SU-DHL-6 (cell line): ENCODE measurements at regions not wholly inside any gene's neighbourhood (a gene's known extent, or its start where the extent isn't known, plus 50 kb on each side); places are given as distances from the start of the nearest gene placed in this dataset.

Experiments used
- H2AFZ ChIP-seq: fragments of 200-600 bp; sonication (generic); 2 replicates; pipeline ENCODE4 v1.6.1; 2014; ENCODE audit warnings: low read depth, mild to moderate bottlenecking, moderate library complexity, mixed read lengths, antibody characterized with exemption, low read length; ENCODE audit not compliant: severe bottlenecking
- H3F3A ChIP-seq: fragments of 200-600 bp; shearing (Covaris generic); 2 replicates; pipeline ENCODE4 v1.6.0; 2016; ENCODE audit warnings: antibody characterized with exemption, mild to moderate bottlenecking; ENCODE audit not compliant: insufficient read depth
- H3K27ac ChIP-seq: fragments of 200-600 bp; sonication (generic); 2 replicates; pipeline ENCODE4 v1.5.1; 2016; ENCODE audit warnings: low read depth, mild to moderate bottlenecking, low read length, moderate library complexity, mixed read lengths
- H3K27me3 ChIP-seq: fragments of 200-600 bp; sonication (generic), shearing (Covaris generic); 2 replicates; pipeline ENCODE4 v1.6.0; 2014; ENCODE audit warnings: mild to moderate bottlenecking, low read length
- H3K36me3 ChIP-seq: fragments of 200-600 bp; sonication (generic); 2 replicates; pipeline ENCODE4 v1.6.1; 2014; ENCODE audit warnings: mild to moderate bottlenecking, low read length, mixed read lengths
- H3K4me2 ChIP-seq: fragments of 300-600, 200-600 bp; shearing (Covaris generic), sonication (generic); 2 replicates; pipeline ENCODE4 v1.6.0; 2014; ENCODE audit warnings: low read length, low read depth, mild to moderate bottlenecking; ENCODE audit not compliant: poor library complexity, severe bottlenecking
- H3K4me3 ChIP-seq: fragments of 200-600 bp; sonication (generic); 2 replicates; pipeline ENCODE4 v1.5.1; 2014; ENCODE audit warnings: antibody characterized with exemption, low read length, mild to moderate bottlenecking, mixed read lengths; ENCODE audit not compliant: insufficient read depth, poor library complexity, severe bottlenecking
- H3K79me2 ChIP-seq: fragments of 200-600 bp; sonication (generic); 2 replicates; pipeline ENCODE4 v1.6.1; 2014; ENCODE audit warnings: mild to moderate bottlenecking, low read length, moderate library complexity; ENCODE audit not compliant: insufficient read depth
- H3K9ac ChIP-seq: fragments of 200-600 bp; sonication (generic); 2 replicates; pipeline ENCODE4 v1.7.0; 2014; ENCODE audit warnings: mild to moderate bottlenecking, low read length
- H3K9me2 ChIP-seq: fragments of 200-600 bp; sonication (generic); replicated peaks from 2 replicates; pipeline ENCODE4 v1.6.1; 2014; ENCODE audit warnings: low read length; ENCODE audit not compliant: insufficient read depth
- H3K9me3 ChIP-seq: fragments of 200-600 bp; sonication (generic); 2 replicates; pipeline ENCODE4 v1.6.1; 2014; ENCODE audit warnings: low read length, mixed read lengths; ENCODE audit not compliant: insufficient read depth
- H4K20me1 ChIP-seq: fragments of 200-600 bp; sonication (generic); 2 replicates; pipeline ENCODE4 v1.6.1; 2014; ENCODE audit warnings: low read depth, mild to moderate bottlenecking, antibody characterized with exemption, low read length, moderate library complexity, mixed read lengths
- EZH2phosphoT487 ChIP-seq: fragments of 200-600 bp; sonication (generic), shearing (Covaris generic); conservative IDR thresholded peaks from 2 replicates; pipeline ENCODE4 v1.6.1; 2018; ENCODE audit warnings: mild to moderate bottlenecking, antibody characterized with exemption, low read length, moderate library complexity, mixed read lengths
- TF ChIP-seq, protein P1 (sequence below): fragments of 200-600 bp; sonication (generic); IDR thresholded peaks from one replicate; pipeline ENCODE4 v1.5.1; 2017; ENCODE audit warnings: antibody characterized with exemption, mild to moderate bottlenecking, low read length, moderate library complexity; ENCODE audit not compliant: insufficient read depth, poor library complexity, severe bottlenecking

DNA sequence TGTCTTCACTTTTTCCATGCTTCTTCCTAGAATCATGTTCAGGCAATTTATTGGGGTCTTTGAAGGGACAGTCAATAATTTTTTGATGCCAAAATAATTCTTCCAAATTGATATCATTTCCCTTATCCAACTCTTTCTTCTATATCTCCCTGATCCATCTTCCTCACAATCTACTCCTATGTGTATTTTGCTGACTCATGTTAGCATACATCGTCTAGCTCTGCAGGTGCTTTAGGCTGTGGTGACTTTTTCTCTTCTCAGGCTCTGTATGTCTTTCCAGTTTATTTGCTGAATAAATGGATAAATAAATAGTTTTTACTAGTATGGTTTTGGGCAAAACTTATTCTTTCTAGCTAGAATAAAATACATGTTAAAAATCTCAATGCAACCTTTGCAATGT, 1650.9 kb upstream of the TMEFF2 start:
- Histone ChIP-seq H3F3A (no peaks in the 10 kb centered on the region), H2AFZ (no peak overlapping the region), H3K9me2 (no peaks in the 10 kb centered on the region), H3K9me3 (no peaks in the 10 kb centered on the region), H3K36me3 (no peaks in the 10 kb centered on the region), H3K79me2 (no peaks in the 10 kb centered on the region), H3K27ac (no peak overlapping the region), H4K20me1 (no peaks in the 10 kb centered on the region), H3K4me3 (no peak overlapping the region), H3K9ac (no peak overlapping the region), H3K4me2 (no peak overlapping the region), H3K27me3 (no peaks in the 10 kb centered on the region)
- TF ChIP-seq, protein P1, sequence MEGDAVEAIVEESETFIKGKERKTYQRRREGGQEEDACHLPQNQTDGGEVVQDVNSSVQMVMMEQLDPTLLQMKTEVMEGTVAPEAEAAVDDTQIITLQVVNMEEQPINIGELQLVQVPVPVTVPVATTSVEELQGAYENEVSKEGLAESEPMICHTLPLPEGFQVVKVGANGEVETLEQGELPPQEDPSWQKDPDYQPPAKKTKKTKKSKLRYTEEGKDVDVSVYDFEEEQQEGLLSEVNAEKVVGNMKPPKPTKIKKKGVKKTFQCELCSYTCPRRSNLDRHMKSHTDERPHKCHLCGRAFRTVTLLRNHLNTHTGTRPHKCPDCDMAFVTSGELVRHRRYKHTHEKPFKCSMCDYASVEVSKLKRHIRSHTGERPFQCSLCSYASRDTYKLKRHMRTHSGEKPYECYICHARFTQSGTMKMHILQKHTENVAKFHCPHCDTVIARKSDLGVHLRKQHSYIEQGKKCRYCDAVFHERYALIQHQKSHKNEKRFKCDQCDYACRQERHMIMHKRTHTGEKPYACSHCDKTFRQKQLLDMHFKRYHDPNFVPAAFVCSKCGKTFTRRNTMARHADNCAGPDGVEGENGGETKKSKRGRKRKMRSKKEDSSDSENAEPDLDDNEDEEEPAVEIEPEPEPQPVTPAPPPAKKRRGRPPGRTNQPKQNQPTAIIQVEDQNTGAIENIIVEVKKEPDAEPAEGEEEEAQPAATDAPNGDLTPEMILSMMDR, result no peak
- TF ChIP-seq EZH2phosphoT487, result no peak

DNA sequence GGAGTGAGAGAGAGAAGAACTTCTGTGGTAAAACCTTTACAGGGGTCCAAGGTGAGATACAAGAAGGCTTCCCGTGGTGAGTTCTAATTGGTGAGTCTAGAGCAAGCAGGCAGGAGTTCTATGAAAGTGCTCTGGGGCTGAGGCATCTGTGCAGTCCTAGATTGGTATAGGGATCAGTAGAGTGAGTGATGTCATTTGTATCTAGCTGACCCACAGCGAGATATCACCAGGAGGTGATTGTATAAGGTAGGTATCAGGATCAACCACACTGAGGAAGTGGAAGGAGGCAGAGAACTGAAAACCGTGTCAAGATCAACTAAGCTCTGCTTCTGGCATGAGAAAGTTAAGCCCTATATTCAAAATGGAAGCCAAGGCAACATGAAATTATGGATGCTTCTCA, 1648.9 kb upstream of the TMEFF2 start:
- Histone ChIP-seq H3K9me3 (no peaks in the 10 kb centered on the region), H3K9me2 (no peaks in the 10 kb centered on the region), H3F3A (no peaks in the 10 kb centered on the region), H3K36me3 (no peaks in the 10 kb centered on the region), H3K27ac (no peak overlapping the region), H3K27me3 (no peaks in the 10 kb centered on the region), H3K4me3 (no peak overlapping the region), H2AFZ (peak overlapping the region; percentile 56), H3K79me2 (no peaks in the 10 kb centered on the region), H3K4me2 (no peak overlapping the region), H4K20me1 (no peaks in the 10 kb centered on the region), H3K9ac (no peak overlapping the region)
- TF ChIP-seq, protein P1, result no peak
- no peak for TF ChIP-seq EZH2phosphoT487

DNA sequence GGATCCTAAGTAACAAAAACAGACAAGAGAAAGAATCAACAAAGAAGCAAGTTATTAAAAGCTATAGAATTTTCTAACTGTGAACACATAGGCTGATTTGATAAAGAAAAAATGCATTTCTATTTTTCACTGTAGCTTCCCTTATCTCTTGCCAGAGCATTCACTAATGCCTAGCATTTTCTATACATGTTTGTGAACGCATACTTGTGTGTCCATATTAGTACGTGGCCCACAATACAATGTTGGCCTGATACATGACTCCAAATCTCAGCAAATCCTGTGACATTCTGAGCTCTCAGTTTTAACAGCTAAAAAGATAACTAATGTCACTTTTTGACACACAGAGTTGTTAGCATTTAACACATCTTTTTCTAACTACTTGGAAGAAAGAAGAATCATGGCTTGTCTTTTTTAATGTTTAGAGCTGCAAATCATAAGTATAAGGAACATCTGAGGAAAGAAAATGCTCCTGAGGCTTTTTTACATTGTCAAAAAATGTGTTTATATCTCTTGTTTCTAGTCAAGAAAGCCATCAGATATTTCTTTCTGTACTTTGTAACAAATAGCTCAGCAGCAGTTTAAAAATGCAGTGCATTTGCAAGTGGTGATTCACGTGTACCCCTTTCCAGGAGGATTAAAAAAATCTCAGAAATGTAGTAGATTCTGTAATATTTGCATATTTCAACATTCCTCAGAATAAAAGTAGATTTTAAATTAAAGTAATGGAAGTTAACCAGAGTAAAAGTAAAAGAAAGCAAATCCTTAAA, 1646.8 kb upstream of the TMEFF2 start:
- no peaks in the 10 kb centered on the region for H3K9me3 ChIP-seq
- no peaks in the 10 kb centered on the region for H4K20me1 ChIP-seq
- H3K36me3 ChIP-seq, result no peaks in the 10 kb centered on the region
- no peaks in the 10 kb centered on the region for H3K79me2 ChIP-seq
- no peak overlapping the region for H3K9ac ChIP-seq
- H3F3A ChIP-seq, result no peaks in the 10 kb centered on the region
- H2AFZ ChIP-seq, result peak overlapping the region; percentile 86
- TF ChIP-seq, protein P1, result no peak
- no peak for TF ChIP-seq EZH2phosphoT487
- no peaks in the 10 kb centered on the region for H3K9me2 ChIP-seq
- no peak overlapping the region for H3K4me2 ChIP-seq
- H3K27me3 ChIP-seq, result no peaks in the 10 kb centered on the region
- H3K27ac ChIP-seq, result no peak overlapping the region
- H3K4me3 ChIP-seq, result no peak overlapping the region
